BLaER1 (cell line): ENCODE measurements at regions not wholly inside any gene's neighbourhood (a gene's known extent, or its start where the extent isn't known, plus 50 kb on each side); places are given as distances from the start of the nearest gene placed in this dataset.

Experiments used
- H3K27ac ChIP-seq: shearing (Covaris generic); formaldehyde crosslinking; 2 replicates; pipeline ENCODE4 v1.8.1; 2022
- H3K27me3 ChIP-seq: shearing (Covaris generic); formaldehyde crosslinking; 2 replicates; pipeline ENCODE4 v1.8.1; 2022
- H3K36me3 ChIP-seq: shearing (Covaris generic); formaldehyde crosslinking; 2 replicates; pipeline ENCODE4 v1.8.1; 2022
- H3K4me1 ChIP-seq: shearing (Covaris generic); formaldehyde crosslinking; 2 replicates; pipeline ENCODE4 v1.8.1; 2022
- H3K4me2 ChIP-seq: shearing (Covaris generic); formaldehyde crosslinking; 2 replicates; pipeline ENCODE4 v1.8.1; 2022
- H3K4me3 ChIP-seq: shearing (Covaris generic); formaldehyde crosslinking; 2 replicates; pipeline ENCODE4 v1.8.1; 2022
- H3K9ac ChIP-seq: shearing (Covaris generic); formaldehyde crosslinking; 2 replicates; pipeline ENCODE4 v1.8.1; 2022
- H3K9me3 ChIP-seq: shearing (Covaris generic); formaldehyde crosslinking; 2 replicates; pipeline ENCODE4 v1.8.1; 2022
- H4K20me1 ChIP-seq: shearing (Covaris generic); formaldehyde crosslinking; 2 replicates; pipeline ENCODE4 v1.8.1; 2022
- Cebpa-rat ChIP-seq: shearing (Covaris generic); IDR thresholded peaks from 2 replicates; pipeline ENCODE4 v1.8.1; 2022

DNA sequence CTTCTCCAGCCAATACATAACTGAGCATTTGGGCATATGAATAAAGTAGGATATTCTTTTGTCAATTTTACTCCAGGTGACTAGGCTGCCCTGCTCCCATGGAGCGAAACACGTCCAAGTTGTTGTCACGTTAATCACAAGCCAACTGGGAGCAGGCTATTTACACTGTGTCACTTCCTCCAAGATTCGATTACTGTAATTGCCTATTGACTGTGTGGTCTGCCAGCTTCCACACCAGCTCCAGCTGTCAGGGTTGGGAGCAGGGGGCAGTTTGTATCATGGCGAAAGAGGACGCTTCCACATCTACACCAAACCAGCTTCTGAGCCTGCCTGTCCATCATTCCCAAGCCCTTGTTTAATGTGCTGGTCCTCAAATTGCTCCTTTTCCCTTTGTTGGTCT lies 89.2 kb upstream of the RORA start:
- Histone ChIP-seq H3K4me2 (no peak overlapping the region), H3K9ac (no peak overlapping the region), H4K20me1 (no peaks in the 10 kb centered on the region), H3K9me3 (no peaks in the 10 kb centered on the region; the same call in 1 of the 2 replicates), H3K4me1 (no peaks in the 10 kb centered on the region), H3K27ac (no peak overlapping the region), H3K4me3 (no peak overlapping the region), H3K27me3 (no peaks in the 10 kb centered on the region), H3K36me3 (no peaks in the 10 kb centered on the region)
- no peak for TF ChIP-seq Cebpa-rat

DNA sequence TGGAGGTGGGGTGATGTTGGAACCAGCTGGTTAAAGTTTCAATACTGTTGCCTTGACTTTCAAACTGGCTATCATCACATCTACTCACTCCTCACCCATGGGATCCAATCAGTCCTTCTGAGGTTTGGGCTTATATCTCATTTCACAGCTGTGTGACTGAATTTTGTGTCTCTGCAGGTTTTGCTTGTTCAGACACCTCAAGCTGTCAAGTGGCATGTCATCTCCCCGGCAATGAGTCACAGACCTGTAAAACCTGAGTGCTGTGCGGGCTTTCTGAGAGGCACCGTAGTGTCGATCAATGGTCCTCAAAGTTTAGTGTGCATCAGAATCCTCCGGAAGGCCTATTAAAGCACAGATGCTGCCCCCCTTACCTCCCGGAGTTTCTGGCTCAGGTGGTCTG lies 86.4 kb upstream of the RORA start:
- no peak overlapping the region for H3K4me3 ChIP-seq
- H3K9ac ChIP-seq = no peak overlapping the region
- no peaks in the 10 kb centered on the region for H3K27me3 ChIP-seq
- H4K20me1 ChIP-seq = no peaks in the 10 kb centered on the region
- no peaks in the 10 kb centered on the region for H3K36me3 ChIP-seq
- no peak for TF ChIP-seq Cebpa-rat
- no peak overlapping the region for H3K4me2 ChIP-seq
- H3K4me1 ChIP-seq = no peaks in the 10 kb centered on the region
- H3K9me3 ChIP-seq = no peaks in the 10 kb centered on the region
- H3K27ac ChIP-seq = no peak overlapping the region

DNA sequence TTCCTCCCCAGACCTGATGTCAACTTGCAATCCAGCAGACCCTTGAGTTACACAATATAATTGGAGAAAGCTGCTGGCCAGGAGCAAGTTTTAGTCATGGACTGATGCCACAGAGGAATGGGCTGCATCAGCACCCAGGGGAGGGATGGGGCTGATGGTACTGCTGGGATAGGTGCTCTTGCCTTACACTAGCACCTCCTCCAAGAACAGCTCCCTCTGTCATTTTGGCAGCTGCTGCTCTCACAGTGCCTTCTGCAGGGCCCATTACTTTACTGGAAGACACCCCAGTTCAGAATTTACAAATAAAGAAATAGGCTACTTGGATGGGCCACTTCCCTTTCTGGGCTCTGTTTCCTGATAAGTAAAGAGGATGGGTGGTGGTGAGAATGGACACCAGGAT lies 85.3 kb upstream of the RORA start:
- no peak for TF ChIP-seq Cebpa-rat
- no peak overlapping the region for H3K4me2 ChIP-seq
- H3K9me3 ChIP-seq = no peaks in the 10 kb centered on the region
- H3K9ac ChIP-seq = no peak overlapping the region
- no peaks in the 10 kb centered on the region for H4K20me1 ChIP-seq
- H3K27ac ChIP-seq = no peak overlapping the region
- H3K27me3 ChIP-seq = no peaks in the 10 kb centered on the region
- no peak overlapping the region for H3K4me3 ChIP-seq
- no peaks in the 10 kb centered on the region for H3K4me1 ChIP-seq
- no peaks in the 10 kb centered on the region for H3K36me3 ChIP-seq

DNA sequence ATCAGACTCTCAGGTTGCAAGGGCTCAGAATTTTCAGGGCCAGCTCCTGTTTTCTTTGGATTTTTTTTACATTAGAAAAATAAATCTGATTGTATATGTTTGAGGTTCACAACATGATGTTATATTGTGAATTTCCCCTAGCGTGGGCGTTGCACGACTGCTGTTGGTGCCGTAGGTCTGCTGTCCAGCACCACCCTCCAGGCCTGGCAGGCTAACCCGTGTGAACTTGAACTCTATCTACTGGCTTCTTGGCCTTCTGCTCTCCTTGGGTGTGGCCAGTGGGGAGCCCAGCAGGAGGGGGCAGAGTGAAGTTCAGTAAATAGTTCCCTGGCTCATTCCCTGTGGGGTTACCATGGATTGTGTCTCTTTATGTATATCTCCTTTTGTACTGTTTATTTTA lies 80.5 kb upstream of the RORA start:
- no peak overlapping the region for H3K27ac ChIP-seq
- H3K36me3 ChIP-seq = no peaks in the 10 kb centered on the region
- TF ChIP-seq Cebpa-rat = no peak
- no peaks in the 10 kb centered on the region for H4K20me1 ChIP-seq
- no peak overlapping the region for H3K9ac ChIP-seq
- no peak overlapping the region for H3K4me2 ChIP-seq
- no peaks in the 10 kb centered on the region for H3K9me3 ChIP-seq
- H3K4me3 ChIP-seq = no peak overlapping the region
- no peaks in the 10 kb centered on the region for H3K4me1 ChIP-seq
- no peaks in the 10 kb centered on the region for H3K27me3 ChIP-seq

DNA sequence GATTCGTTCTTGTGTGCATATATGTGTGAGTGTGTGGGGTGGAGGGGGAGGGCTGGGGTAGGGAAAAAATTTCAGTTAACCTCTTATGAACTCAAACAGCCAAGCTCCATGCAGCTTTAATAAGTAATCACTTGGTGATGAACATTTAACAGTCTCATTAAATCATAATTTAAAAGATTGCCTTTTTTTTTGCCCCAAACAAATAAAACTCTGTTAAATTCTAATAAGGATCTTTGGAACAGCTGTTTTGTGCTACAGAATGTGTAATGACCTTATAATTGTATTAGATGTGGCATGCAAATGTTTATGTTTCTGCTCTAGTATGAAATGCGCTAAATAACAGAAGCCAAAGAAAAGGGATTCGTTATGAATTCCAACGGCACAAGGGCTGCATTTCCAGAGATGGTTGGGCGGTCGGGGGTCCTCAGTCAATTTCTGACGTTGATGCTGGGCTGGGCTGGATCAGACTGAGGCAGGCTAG lies 80.0 kb upstream of the RORA start:
- Histone ChIP-seq H3K9ac (no peak overlapping the region), H3K4me2 (no peak overlapping the region), H4K20me1 (no peaks in the 10 kb centered on the region), H3K27ac (no peak overlapping the region), H3K9me3 (no peaks in the 10 kb centered on the region), H3K4me3 (no peak overlapping the region), H3K27me3 (no peaks in the 10 kb centered on the region), H3K4me1 (no peaks in the 10 kb centered on the region), H3K36me3 (no peaks in the 10 kb centered on the region)
- no peak for TF ChIP-seq Cebpa-rat

DNA sequence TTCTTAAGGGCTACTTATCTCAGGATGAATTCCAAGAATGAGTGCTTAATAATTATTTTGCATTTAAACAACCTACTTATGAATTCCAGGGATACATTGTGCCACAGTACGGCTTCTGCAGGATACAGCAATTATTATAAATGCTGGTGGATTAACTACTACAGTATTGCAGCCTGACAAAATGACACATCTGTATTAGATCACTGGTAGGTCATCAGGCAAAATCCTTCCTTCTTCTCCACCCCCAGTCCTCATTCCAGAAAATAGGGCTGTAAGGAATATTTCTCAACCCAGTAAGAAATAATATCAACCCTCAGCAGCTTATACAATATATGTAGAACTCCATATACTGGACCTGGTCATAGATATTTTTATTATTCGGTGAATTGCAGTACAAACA lies 79.3 kb upstream of the RORA start:
- Histone ChIP-seq H3K9me3 (no peaks in the 10 kb centered on the region), H4K20me1 (no peaks in the 10 kb centered on the region), H3K4me2 (no peak overlapping the region), H3K4me3 (no peak overlapping the region), H3K27me3 (no peaks in the 10 kb centered on the region), H3K9ac (no peak overlapping the region), H3K27ac (no peak overlapping the region), H3K36me3 (no peaks in the 10 kb centered on the region), H3K4me1 (no peaks in the 10 kb centered on the region)
- TF ChIP-seq Cebpa-rat = no peak

DNA sequence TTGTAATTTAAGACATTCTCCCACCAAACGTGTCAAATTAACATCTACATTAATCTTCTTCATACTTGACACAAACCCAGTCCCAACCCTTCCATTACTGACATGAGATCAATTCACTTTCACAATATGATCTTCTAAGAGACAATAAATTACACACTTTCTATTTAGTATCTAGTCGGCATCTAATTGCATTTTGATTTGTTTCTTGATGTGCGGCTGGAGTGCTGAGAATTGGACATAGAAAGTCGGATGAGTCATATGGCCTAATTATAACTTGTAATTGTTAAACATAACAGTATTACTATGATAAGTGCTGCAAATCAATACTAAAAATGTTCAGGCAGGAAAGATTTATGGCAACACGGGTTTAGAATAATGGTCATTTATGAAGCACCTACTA lies 78.4 kb upstream of the RORA start:
- Histone ChIP-seq H3K9me3 (no peaks in the 10 kb centered on the region), H3K9ac (no peak overlapping the region), H3K27me3 (no peaks in the 10 kb centered on the region), H3K4me2 (no peak overlapping the region), H3K36me3 (no peaks in the 10 kb centered on the region), H3K4me3 (no peak overlapping the region), H4K20me1 (no peaks in the 10 kb centered on the region), H3K27ac (no peak overlapping the region), H3K4me1 (no peaks in the 10 kb centered on the region)
- TF ChIP-seq Cebpa-rat = no peak

DNA sequence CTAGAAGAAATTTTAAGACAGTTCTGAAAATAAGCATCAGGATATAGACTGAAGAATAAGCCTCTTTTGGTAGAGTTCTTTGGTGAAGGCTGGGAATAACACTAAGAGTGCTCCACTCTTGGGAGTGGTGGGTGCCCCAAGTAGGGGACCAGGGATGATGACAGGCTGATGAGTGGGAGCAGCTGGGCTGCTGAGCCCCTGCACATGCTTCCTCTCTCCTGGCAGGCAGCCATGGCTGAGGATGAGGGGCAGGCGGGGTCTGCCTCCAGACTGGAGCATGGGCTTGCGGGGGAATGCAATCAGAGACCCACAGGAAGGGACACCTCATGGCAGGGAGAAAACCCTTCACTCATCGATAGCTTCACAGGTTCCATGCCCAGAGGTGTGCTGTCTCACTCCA lies 72.6 kb upstream of the RORA start:
- no peak overlapping the region for H3K4me2 ChIP-seq
- no peak overlapping the region for H3K4me3 ChIP-seq
- no peak for TF ChIP-seq Cebpa-rat
- no peak overlapping the region for H3K9ac ChIP-seq
- no peaks in the 10 kb centered on the region for H3K9me3 ChIP-seq
- no peaks in the 10 kb centered on the region for H3K36me3 ChIP-seq
- no peaks in the 10 kb centered on the region for H3K4me1 ChIP-seq
- H4K20me1 ChIP-seq = no peaks in the 10 kb centered on the region
- no peaks in the 10 kb centered on the region for H3K27me3 ChIP-seq
- no peak overlapping the region for H3K27ac ChIP-seq

DNA sequence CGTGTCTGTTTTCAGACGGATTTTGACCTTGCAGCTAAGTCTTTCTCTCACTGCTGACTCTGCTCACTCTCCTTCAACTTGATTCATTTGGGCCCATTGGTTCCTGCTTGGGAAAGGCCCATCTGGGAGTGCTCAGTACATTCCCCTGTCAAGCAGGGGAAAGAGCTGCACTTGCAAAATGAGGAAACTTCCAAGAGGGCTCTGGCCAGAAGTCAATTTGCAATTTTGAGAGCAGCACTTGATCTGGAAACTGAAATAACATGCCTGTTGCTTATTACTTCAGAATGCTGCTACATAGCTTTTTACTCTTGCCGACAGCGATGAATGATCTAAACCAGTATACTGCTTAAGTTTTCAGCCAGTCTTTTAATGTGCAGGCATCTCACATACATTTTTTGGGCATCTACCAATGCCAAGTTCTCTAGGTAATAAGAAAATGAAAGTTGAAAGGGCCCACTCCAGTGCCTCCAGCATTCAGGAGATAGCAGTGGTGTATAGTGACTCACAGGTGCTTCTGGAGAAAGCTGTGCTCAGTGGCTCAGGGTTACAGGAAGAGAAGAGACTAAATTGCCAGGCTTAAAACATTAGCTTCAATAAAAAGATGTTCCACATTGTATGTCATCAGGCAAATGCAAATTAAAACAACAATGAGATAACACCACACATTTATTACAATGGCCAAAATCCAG lies 70.1 kb upstream of the RORA start:
- Histone ChIP-seq H4K20me1 (no peaks in the 10 kb centered on the region), H3K4me1 (no peaks in the 10 kb centered on the region), H3K9ac (no peak overlapping the region), H3K4me3 (no peak overlapping the region), H3K27ac (no peak overlapping the region), H3K36me3 (no peaks in the 10 kb centered on the region), H3K27me3 (no peaks in the 10 kb centered on the region), H3K4me2 (no peak overlapping the region), H3K9me3 (no peaks in the 10 kb centered on the region)
- no peak for TF ChIP-seq Cebpa-rat

DNA sequence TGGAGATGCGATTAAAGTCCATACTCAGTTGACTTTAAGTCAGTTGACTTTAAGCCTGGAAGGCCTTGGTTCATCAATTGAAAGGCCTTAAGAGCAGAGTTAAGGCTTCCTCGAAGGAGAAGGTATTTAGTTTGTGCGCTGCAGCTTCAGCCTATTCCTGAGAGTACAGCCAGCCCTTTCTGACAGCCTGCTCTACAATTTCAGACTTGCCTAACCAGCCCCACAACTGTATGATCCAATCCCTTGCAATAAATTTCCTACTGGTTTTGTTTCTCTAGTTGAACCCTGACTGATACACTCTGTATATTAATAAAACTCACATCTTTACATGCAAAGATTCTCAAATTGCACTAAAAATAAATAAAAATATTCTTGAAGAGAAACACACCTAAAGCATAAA lies 66.1 kb upstream of the RORA start:
- Histone ChIP-seq H3K27me3 (no peaks in the 10 kb centered on the region), H3K9me3 (no peaks in the 10 kb centered on the region), H3K27ac (no peak overlapping the region), H3K36me3 (no peaks in the 10 kb centered on the region), H3K4me1 (no peaks in the 10 kb centered on the region), H3K9ac (no peak overlapping the region), H3K4me2 (no peak overlapping the region), H4K20me1 (no peaks in the 10 kb centered on the region), H3K4me3 (no peak overlapping the region)
- TF ChIP-seq Cebpa-rat = no peak

DNA sequence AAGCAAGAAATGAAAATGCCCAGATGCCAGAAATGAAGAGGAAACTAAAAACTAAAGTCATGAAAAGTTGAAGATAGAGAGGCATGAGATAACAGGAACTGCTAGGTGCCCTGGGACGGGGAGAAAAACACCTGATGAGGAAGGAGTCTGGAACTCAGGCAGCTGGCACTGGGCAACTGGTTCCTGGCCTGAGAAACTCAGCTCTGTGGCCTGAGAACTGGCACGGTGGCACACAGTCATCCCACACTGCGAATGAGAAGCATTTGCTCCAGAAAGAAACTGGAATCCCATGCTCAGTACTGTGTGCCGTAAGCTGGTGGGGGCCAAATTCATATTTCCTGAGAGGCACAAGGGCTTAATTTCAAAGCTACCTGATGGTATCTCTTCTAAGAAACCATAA lies 53.6 kb upstream of the RORA start:
- Histone ChIP-seq H3K36me3 (no peaks in the 10 kb centered on the region), H3K4me2 (no peak overlapping the region), H4K20me1 (no peaks in the 10 kb centered on the region), H3K9me3 (peaks cover 2% of the 10 kb centered on the region; the same call in 1 of the 2 replicates), H3K9ac (no peak overlapping the region), H3K4me1 (no peaks in the 10 kb centered on the region), H3K27me3 (no peaks in the 10 kb centered on the region), H3K4me3 (no peak overlapping the region), H3K27ac (no peak overlapping the region)
- TF ChIP-seq Cebpa-rat = no peak
